ENCODE measurements at regions not wholly inside any gene's neighbourhood (a gene's known extent, or its start where the extent isn't known, plus 50 kb on each side); places are given as distances from the start of the nearest gene placed in this dataset.

DNA sequence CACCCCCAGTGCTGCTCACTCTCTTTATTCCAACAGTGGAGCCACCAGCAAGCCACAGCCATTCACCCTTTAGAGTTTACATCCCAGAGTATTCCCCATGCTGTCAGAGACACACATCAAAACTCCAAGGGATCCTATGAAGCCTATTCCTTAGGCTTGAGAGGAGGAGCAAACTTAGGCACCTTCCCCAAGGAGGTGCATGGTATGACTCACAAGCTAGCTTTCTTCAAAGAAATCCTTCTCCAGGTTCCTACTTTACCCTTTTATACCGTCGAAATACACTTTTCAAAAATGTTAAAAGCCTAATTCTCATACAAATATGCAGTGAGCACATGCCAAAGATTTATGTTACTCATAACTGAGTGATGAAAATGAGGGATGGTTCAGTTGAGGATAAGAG, 175.4 kb downstream of the ETNK1 start:
- BruUV-seq (replicated peaks), result no TSS peak
- CTCF ChIA-PET, result no interaction called here
- Mint-ChIP-seq H3K9me3 (ENCODE audit: low read depth, unreplicated experiment) (no peaks in the 10 kb centered on the region), H3K27me3 (ENCODE audit: unreplicated experiment) (no peaks in the 10 kb centered on the region), H3K36me3 (ENCODE audit: insufficient read depth, unreplicated experiment) (no peaks in the 10 kb centered on the region), H3K4me3 (ENCODE audit: low read depth, unreplicated experiment) (no peak overlapping the region), H3K27ac (ENCODE audit: unreplicated experiment) (no peak overlapping the region), H3K4me1 (ENCODE audit: low read depth, unreplicated experiment) (no peaks in the 10 kb centered on the region)
- TF ChIP-seq, protein P1, sequence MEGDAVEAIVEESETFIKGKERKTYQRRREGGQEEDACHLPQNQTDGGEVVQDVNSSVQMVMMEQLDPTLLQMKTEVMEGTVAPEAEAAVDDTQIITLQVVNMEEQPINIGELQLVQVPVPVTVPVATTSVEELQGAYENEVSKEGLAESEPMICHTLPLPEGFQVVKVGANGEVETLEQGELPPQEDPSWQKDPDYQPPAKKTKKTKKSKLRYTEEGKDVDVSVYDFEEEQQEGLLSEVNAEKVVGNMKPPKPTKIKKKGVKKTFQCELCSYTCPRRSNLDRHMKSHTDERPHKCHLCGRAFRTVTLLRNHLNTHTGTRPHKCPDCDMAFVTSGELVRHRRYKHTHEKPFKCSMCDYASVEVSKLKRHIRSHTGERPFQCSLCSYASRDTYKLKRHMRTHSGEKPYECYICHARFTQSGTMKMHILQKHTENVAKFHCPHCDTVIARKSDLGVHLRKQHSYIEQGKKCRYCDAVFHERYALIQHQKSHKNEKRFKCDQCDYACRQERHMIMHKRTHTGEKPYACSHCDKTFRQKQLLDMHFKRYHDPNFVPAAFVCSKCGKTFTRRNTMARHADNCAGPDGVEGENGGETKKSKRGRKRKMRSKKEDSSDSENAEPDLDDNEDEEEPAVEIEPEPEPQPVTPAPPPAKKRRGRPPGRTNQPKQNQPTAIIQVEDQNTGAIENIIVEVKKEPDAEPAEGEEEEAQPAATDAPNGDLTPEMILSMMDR (IDR thresholded peaks at IDR 0.05; ENCODE audit: unreplicated experiment), result no peak
- intact Hi-C loops (cut with micrococcal nuclease; ENCODE audit: unreplicated experiment), result no loop called here
- no peak for DNase-seq

DNA sequence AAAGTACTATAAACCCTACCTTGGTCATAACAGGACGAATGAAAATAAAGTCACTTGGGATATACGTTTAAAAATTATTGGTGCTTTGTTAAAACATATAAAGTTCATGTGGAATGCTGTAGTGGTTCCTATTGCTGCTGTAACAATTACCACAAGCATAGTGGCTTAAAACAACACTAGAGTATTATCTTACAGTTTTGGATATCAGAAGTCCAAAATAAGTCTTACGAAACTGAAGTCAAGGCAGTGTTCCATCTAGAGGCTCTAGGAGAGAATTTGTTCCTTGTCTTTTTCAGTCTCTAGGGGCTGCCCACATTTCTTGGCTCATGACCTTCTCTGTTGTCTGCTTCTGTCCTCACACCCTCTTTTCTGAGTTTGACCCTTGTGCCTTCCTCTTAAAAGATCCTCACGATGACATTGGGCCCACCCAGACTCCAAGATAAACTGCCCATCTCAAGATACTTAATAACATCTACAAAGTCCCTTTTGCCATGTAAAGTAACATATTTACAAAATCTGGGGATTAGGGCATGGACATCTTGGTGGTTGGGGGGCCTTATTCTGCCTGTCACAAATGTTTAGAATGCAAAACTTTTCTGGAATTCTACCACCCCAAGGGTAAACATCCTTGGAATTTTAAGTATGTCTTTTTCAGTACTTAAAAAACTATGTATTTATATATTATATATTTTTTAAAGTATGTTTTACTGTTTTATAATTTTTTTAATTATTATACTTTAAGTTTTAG, 178.1 kb downstream of the ETNK1 start:
- no peaks in the 10 kb centered on the region for H3K36me3 Mint-ChIP-seq (ENCODE audit: insufficient read depth, unreplicated experiment)
- no peaks in the 10 kb centered on the region for H3K4me1 Mint-ChIP-seq (ENCODE audit: low read depth, unreplicated experiment)
- CTCF ChIA-PET, result no interaction called here
- BruUV-seq (replicated peaks), result no TSS peak
- no peak overlapping the region for H3K27ac Mint-ChIP-seq (ENCODE audit: unreplicated experiment)
- H3K9me3 Mint-ChIP-seq (ENCODE audit: low read depth, unreplicated experiment), result no peaks in the 10 kb centered on the region
- intact Hi-C loops (cut with micrococcal nuclease; ENCODE audit: unreplicated experiment), result no loop called here
- TF ChIP-seq, protein P1 (IDR thresholded peaks at IDR 0.05; ENCODE audit: unreplicated experiment), result no peak
- DNase-seq, result no peak
- H3K4me3 Mint-ChIP-seq (ENCODE audit: low read depth, unreplicated experiment), result no peak overlapping the region
- no peaks in the 10 kb centered on the region for H3K27me3 Mint-ChIP-seq (ENCODE audit: unreplicated experiment)

GRCh38 chr12:22803725-22804124, 178.8 kb downstream of the ETNK1 start:
- H3K27me3 Mint-ChIP-seq (ENCODE audit: unreplicated experiment), result no peaks in the 10 kb centered on the region
- no peak for DNase-seq
- intact Hi-C loops (cut with micrococcal nuclease; ENCODE audit: unreplicated experiment), result no loop called here
- H3K9me3 Mint-ChIP-seq (ENCODE audit: low read depth, unreplicated experiment), result no peaks in the 10 kb centered on the region
- H3K27ac Mint-ChIP-seq (ENCODE audit: unreplicated experiment), result no peak overlapping the region
- H3K4me3 Mint-ChIP-seq (ENCODE audit: low read depth, unreplicated experiment), result no peak overlapping the region
- BruUV-seq (replicated peaks), result no TSS peak
- TF ChIP-seq, protein P1 (IDR thresholded peaks at IDR 0.05; ENCODE audit: unreplicated experiment), result no peak
- no peaks in the 10 kb centered on the region for H3K4me1 Mint-ChIP-seq (ENCODE audit: low read depth, unreplicated experiment)
- H3K36me3 Mint-ChIP-seq (ENCODE audit: insufficient read depth, unreplicated experiment), result no peaks in the 10 kb centered on the region
- CTCF ChIA-PET, result no interaction called here

GRCh38 chr12:22808860-22809259, 183.9 kb downstream of the ETNK1 start:
- Mint-ChIP-seq H3K9me3 (ENCODE audit: low read depth, unreplicated experiment) (no peaks in the 10 kb centered on the region), H3K27ac (ENCODE audit: unreplicated experiment) (no peak overlapping the region), H3K4me3 (ENCODE audit: low read depth, unreplicated experiment) (no peak overlapping the region), H3K4me1 (ENCODE audit: low read depth, unreplicated experiment) (no peaks in the 10 kb centered on the region), H3K36me3 (ENCODE audit: insufficient read depth, unreplicated experiment) (no peaks in the 10 kb centered on the region), H3K27me3 (ENCODE audit: unreplicated experiment) (no peaks in the 10 kb centered on the region)
- intact Hi-C loops (cut with micrococcal nuclease; ENCODE audit: unreplicated experiment), result no loop called here
- TF ChIP-seq, protein P1 (IDR thresholded peaks at IDR 0.05; ENCODE audit: unreplicated experiment), result no peak
- no peak for DNase-seq
- CTCF ChIA-PET, result no interaction called here
- no TSS peak for BruUV-seq (replicated peaks)

All from Calu3 (cell line).